Nucleus accumbens (tissue), 56 donors: ENCODE measurements at regions not wholly inside any gene's neighbourhood (a gene's known extent, or its start where the extent isn't known, plus 50 kb on each side); places are given as distances from the start of the nearest gene placed in this dataset.
"Not testable (repeated sequence)": the region's sequence is repeated elsewhere in the genome, so short reads cannot be mapped to it uniquely, and the experiment has no call there.

ENCODE experiments used
- DNase-seq, 56 donors: peaks; one replicate each; lab custom pipeline; 2025; lab: John Stamatoyannopoulos, UW

DNA sequence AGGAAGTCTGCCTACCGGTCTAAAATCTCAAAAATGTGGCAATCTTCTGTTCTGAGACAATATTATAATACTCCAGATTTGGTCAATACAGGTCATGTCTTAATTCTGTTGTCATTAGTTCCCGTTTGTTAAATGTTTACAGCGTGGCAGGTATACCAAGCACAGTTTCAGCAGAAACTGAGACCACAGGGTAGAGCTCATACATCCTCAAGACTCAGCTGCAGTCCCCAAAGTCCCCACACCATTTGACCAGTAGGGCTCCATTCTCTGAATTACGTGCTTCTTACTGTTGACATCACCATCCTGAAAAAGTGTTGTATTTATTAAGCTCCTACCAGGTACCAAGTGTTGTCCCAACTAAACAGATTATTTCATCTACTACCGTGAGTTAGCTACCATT, 157.1 kb downstream of the MC4R start:
- no peak for DNase-seq

- DNase-seq: no peak
These were observed 163.5 kb downstream of the MC4R start for GRCh38 chr18:60209042-60209441.

- no peak for DNase-seq
These were observed 169.9 kb downstream of the MC4R start for GRCh38 chr18:60202708-60203107.

DNA sequence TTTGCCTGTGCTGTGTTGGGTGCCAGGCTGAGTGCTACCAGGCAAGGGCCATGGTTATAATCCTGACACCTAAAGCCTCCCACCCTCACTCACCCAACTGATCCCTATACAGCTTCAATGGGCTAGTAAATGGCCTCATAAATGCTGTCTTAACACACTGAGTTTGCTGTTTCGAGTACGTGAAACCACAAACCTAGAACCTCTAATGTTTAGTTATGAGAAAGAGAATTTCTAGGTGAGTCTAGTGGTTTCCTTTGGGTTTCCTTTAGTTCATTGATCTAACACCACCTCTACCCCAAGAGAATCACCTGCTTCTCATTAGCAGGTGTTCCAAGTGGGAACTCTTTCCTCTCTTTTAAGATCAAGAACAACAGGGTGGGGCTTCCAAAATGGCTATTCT, 172.0 kb downstream of the MC4R start:
- no peak for DNase-seq

- DNase-seq: no peak
These were observed 173.1 kb downstream of the MC4R start for GRCh38 chr18:60199505-60199904.

DNA sequence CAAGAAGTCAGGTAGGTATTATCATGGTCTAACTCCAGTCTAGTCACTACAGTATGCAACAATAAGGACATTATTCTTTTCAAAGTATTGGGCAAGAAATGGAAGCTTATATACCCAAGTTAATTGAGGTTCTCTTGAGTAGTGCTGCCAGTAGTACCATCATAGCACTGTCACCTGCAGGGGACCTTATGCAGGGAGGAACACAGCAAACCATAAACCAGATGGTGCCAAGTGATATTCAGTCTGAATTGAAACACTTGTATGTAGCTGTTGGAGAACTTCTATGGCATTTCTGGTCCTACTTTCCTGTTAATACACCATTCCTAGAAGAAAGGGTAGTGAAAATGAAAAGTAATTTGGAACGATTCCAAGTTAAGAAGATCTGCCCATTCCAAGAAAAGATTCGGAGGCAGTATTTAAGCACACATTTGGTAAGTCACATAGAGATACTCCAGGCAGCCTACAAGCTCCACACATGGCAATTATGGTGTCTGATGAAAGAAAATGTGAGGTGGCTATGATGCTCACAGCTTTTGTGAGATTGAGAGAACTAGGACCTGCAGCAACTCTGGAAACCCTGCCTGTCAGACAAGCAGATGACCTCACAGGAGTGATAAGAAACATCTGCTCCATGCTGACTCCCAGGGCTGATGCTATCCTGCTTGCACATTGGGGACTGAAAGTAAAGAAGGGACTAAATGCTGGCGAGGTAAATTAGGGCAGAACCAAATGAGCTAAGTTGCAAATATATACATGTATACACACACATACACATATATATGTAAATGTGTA, 174.7 kb downstream of the MC4R start:
- DNase-seq: no peak

- no peak for DNase-seq
These were observed 175.6 kb downstream of the MC4R start for GRCh38 chr18:60196836-60197606.

GRCh38 chr18:60193780-60194179, 178.8 kb downstream of the MC4R start:
- DNase-seq: no peak

- DNase-seq: no peak
These were observed 180.6 kb downstream of the MC4R start for GRCh38 chr18:60191926-60192325.

GRCh38 chr18:60189856-60190255, 182.7 kb downstream of the MC4R start:
- DNase-seq: no peak

- no peak for DNase-seq
These were observed 183.6 kb downstream of the MC4R start for GRCh38 chr18:60188958-60189357.

DNA sequence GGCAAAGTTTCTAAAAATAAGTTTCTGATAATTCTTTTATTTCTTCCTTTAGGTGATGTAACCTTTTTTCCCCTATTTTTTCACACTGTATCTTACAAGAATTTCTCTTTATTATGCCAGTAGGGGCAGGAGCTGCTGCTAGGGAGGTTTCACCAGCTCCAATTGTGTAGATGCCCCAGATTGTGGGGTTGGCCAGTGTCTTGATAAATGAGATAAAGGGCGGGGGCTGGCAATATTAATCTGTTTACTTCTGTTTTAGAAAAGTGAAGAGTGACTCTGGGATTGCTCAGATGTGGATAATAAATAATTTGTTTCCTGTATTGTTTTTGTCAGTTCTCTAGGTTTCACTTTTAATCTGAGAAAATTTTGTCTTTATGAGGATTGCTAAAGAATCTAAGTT, 190.4 kb downstream of the MC4R start:
- DNase-seq: no peak

DNA sequence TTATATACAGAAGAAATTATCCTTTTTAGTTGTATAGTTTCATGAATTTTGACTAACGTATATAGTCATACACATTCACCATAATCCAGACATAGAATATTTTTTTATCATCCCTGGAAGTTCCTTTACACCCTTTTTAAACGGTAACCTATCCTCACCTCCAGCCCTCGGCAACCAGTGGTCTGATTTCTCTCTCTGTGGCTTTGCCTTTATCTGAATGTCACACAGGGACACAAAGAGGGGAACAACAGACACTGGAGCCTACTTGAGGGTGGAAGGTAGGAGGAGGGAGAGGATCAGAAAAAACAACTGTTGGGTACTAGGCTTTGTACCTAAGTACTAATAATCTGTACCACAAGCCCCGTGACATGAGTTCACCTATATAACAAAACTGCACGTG, 191.9 kb downstream of the MC4R start:
- no peak for DNase-seq

DNA sequence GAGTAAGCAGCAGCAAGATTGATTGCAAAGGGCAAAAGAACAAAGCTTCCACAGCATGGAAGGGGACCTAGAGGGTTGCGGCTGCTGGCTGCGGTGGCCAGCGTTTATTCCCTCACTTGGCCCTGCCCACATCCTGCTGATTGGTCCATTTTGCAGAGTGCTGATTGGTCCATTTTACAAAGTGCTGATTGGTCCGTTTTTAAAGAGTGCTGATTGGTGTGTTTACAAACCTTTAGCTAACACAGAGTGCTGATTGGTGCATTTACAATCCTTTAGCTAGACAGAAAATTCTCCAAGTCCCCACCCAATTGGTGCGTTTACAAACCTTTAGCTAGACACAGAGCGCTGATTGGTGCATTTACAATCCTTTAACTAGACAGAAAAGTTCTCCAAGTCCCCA, 194.4 kb downstream of the MC4R start:
- DNase-seq: not testable (repeated sequence)

DNA sequence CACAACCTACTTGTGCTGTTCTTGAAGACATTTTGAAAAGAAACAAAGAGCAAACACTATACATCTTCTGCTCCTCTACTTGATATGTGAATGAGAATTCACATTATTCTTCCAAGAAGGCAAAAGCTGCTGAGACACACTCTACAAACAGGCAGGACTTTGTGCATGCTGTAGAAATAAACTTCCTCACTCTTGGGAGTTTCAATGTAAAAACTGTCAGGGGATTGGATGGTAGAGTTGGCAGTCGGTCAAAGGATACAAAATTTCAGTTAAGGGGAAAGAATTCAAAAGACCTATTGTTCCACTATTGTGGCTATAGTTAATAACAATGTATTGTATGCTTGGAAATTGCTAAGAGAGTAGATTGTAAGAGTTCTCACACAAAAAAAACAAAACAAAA, 196.3 kb downstream of the MC4R start:
- DNase-seq: no peak

- DNase-seq: no peak
These were observed 197.7 kb downstream of the MC4R start for GRCh38 chr18:60174832-60175231.

DNA sequence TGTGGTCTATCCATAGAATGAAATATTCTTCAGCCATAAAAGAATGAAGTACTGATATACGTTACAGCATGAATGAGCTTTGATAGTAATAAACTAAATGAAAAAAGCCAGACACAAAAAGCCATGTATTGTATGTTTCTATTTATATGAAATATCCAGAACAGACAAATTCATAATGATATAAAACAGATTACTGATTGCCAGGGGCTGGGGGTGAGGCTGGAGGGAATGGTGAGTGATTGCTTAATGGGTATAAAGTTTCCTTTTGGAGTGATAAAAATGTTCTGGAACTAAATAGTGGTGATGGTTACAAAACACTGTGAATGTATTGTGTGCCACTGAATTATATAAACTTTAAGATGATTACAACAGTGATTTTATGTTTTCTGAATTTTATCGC, 200.5 kb downstream of the MC4R start:
- no peak for DNase-seq

- no peak for DNase-seq
These were observed 209.0 kb downstream of the MC4R start for GRCh38 chr18:60163622-60164021.

DNA sequence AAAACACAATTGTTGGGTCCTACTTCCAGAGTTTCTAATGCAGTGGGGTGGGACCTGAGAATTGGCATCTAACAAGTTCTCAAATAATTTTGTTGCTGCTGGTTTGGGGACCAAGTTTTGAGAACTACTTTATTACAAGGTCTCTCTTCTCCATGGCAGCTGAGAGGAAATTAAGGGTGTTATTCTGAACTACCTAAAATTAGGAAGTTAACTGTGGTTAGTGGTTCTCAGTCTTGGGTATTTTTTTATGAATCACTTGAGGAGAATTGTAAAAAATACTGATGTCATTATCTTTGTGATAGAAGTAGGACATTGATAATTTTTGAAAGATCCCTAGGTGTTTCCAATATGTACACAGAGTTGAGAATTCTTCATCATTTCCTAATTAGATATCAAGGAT, 210.2 kb downstream of the MC4R start:
- no peak for DNase-seq

- no peak for DNase-seq
These were observed 214.8 kb downstream of the MC4R start for GRCh38 chr18:60157810-60158209.

DNA sequence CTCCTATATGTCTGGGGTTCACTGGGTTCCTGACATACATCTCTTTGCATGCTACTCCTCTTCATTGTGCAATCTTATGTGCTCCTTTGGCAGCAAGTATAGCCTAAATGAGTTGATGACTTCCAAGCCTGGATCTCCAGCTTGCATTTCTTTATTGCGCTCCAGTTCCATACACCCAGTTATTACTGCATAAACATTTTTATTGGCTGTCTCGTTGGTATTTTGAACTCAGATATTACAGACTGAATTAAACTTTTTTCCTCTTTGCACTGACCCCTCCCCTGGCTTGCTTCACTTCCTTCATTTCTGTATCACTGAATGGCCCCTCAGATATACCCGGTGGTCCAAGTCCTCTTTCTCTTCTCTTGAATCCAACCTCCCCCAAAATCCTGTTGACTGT, 219.2 kb downstream of the MC4R start:
- no peak for DNase-seq

DNA sequence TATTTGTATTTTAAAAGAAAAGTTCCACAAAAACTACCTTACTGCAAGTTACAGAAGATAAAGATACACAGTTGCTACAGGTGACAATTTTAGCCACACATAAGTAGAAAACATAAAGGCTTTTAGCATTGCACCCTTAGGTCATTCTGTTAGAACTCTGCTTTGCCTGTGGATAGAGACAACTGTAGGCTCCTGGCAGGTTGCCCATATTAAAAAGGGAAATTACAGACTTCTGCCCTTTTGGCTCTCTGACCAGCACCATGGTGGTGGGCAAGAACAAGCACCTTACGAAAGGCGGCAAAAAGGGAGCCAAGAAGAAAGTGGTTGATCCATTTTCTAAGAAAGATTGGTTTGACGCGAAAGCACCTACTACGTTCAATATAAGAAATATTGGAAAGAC, 223.3 kb downstream of the MC4R start:
- no peak for DNase-seq
